GM12874 (cell line): ENCODE measurements at regions not wholly inside any gene's neighbourhood (a gene's known extent, or its start where the extent isn't known, plus 50 kb on each side); places are given as distances from the start of the nearest gene placed in this dataset.

ENCODE experiments used
- TF ChIP-seq, protein P1 (sequence below): IDR thresholded peaks from 2 replicates; pipeline ENCODE4 v1.5.1; 2011; ENCODE audit warnings: low read depth, mild to moderate bottlenecking, control low read depth, low read length, moderate library complexity; ENCODE audit not compliant: insufficient read depth

DNA sequence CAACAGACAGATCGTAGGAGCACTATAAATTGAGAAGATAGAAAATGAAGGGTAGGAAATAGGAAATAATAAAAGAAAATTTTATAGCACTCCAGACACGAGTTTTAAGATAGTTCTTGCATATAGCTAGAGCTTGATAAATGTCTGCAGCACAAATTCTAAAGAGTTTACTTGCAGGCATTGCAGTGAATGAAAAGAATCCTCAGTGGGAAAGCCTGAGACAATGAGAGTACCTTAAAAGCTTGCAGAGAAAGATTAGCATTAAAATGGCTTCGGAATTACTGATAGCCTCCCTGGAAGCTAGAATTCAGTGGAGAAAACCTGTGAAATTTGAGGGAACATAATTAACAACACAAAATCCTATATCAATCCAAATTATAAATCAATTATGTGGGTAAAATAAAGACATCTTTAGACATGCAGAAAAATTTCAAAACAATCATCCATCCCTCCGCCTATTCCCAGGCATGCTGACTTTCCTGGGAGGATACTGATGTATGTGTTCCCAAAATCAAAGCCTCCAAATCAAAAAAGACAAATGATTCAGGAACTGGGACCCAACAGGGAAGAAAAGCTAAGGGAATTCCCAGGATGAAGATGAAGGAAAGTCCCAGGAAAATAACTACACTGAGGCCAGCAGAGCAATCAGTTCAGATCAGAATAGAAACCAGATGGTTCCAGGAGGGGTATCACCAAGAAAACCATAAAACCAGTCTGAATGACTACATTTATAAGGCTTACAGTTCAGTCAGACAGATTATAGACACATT, 305.9 kb upstream of the USP25 start:
- TF ChIP-seq, protein P1, sequence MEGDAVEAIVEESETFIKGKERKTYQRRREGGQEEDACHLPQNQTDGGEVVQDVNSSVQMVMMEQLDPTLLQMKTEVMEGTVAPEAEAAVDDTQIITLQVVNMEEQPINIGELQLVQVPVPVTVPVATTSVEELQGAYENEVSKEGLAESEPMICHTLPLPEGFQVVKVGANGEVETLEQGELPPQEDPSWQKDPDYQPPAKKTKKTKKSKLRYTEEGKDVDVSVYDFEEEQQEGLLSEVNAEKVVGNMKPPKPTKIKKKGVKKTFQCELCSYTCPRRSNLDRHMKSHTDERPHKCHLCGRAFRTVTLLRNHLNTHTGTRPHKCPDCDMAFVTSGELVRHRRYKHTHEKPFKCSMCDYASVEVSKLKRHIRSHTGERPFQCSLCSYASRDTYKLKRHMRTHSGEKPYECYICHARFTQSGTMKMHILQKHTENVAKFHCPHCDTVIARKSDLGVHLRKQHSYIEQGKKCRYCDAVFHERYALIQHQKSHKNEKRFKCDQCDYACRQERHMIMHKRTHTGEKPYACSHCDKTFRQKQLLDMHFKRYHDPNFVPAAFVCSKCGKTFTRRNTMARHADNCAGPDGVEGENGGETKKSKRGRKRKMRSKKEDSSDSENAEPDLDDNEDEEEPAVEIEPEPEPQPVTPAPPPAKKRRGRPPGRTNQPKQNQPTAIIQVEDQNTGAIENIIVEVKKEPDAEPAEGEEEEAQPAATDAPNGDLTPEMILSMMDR = no peak

DNA sequence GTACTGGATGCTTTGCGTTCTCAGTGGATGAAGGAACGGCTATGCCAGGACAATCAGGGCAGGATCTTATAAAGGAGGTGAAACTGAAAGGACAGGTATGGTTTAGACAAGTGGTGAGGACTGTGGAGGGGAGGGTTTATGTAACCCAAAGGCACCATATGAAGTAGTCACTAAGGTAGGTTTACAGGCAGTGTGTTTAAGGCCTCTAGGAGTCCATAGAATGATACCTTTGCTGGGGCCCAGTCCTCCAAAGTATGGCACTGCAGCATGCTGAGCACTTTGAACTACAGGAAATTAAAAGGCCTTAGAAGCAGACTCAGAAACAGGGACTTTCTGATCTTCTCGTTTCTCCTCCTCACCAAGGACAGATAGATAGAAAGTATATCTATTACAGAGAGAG, 304.7 kb upstream of the USP25 start:
- TF ChIP-seq, protein P1 = no peak

DNA sequence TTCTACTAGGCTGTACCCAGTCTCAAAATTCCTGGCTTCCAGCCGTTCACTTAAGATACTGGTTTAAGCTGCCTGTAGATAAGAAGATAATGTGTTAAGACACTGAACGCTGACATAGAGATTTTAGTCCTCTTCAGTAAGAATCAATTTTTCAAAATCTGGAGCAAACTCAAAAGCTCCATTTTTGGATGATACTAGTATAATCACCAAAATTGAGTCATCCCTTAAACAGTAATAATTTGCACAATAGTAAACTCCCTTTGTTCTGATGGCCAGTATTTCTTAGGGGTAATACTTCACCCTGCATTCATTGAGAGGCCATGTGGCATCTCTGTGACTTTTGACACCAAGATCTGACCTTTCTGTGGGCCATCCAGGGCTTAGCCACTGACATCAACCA, 299.8 kb upstream of the USP25 start:
- TF ChIP-seq, protein P1 = no peak

DNA sequence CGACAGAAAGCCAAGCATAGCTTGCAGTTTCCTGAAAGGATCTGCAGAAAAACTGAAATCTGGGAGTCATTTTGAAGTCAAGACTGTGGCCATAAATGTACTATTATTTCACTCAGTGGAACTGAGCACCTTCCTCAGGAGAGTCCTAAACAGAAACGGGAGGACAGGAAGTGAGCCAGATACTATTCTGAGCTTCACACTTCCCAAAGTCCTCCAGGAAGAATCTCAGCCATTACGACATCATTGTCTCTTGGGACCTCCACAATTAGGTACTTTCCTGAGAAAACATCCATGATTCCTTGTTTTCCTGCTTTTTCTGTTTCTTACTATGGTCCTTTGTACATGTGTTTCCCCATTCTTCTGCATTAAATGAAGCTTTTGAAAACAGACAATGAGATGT, 299.2 kb upstream of the USP25 start:
- TF ChIP-seq, protein P1 = no peak

DNA sequence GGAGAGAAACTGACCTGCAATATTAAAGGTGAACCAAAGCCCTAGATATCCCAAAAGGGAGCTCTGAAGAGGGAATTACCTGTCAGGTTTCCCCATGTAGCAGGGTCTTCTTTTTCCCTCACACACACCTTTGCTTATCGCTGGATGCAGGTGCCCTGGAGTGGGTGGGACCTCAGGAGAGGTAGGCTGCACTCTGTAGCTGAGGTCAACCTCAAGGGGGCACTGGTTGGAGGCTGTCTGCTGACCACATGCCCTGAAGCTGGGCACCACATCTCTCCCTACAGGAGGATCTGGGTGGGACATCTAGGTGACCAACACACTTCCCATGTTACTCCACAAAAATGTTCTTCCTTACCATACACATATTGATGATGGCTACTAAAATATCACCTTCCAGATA, 298.7 kb upstream of the USP25 start:
- TF ChIP-seq, protein P1 = 0 out of 2 replicates have a peak, but pooled peaks have one; percentile 2

DNA sequence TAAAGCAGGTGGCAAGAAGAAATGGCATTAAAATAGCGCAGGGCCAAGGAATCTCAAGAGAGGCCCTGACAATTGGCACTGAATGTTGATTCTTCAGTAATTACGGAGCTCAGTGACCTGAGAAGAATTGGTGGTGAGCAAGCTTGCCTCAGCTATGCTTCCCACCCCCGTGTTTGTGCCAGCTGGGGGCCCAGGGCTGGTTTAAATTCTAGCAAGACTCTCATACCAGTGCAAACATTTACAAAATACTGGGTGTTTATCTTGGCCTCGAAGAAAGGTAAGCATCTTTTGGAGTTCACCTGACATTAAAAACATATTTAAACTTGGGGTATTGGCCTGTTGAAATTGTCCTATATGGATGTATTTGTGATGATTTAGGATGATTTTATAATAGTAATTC, 296.7 kb upstream of the USP25 start:
- TF ChIP-seq, protein P1 = no peak

DNA sequence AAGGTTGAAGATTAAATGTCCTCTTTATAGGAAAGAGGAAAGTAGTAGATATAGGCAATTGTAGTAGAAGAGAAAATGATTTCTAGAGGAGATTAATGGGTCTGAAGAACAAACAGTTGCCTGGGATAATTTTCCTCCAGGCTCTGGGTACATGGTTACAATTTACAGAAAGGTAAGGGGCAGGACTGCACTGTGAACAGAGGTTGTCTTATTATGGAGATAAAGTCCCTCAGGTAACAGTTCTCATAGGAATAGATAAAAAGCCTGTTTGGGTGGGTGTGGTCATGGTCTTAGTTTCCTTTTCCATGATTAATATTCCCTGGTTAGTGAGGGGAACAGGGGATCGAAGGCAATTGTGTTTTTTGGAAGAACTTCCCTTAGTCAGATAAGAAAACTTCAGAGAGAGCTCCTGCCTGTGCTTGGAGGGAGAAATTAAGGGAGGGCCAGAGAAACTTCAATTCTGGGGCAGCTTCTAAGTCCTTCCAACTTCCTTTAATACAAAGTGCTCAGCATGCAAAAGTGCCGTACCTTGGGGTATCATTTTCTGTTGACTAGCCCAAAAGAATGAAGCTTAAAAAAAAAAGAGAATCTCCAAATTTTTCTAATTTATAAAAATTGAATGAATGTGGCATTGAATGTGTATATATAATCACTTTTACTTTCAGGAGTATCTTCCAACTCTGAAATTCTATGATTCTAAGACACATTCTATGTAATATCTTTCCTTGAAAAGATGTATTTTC, 295.4 kb upstream of the USP25 start:
- TF ChIP-seq, protein P1 = no peak
